NCI-H1417 treated with DMSO at 0.1 percent for 48 hours (cell line): ENCODE measurements at regions not wholly inside any gene's neighbourhood (a gene's known extent, or its start where the extent isn't known, plus 50 kb on each side); places are given as distances from the start of the nearest gene placed in this dataset.
"Not testable (repeated sequence)": the region's sequence is repeated elsewhere in the genome, so short reads cannot be mapped to it uniquely, and the experiment has no call there.

Experiments
- DNase-seq: peaks from one replicate; lab custom pipeline; 2025; lab: John Stamatoyannopoulos, UW

- no peak for DNase-seq
Observed at GRCh38 chr15:79659691-79660090, 227.6 kb downstream of the MINAR1 start.

GRCh38 chr15:79661411-79661810 is 229.3 kb downstream of the MINAR1 start:
- no peak for DNase-seq

GRCh38 chr15:79673416-79674123 is 223.2 kb downstream of the MTHFS start:
- DNase-seq = no peak

- DNase-seq = no peak
Observed at GRCh38 chr15:79674124-79674465, 222.7 kb downstream of the MTHFS start.

- DNase-seq = no peak
Observed at GRCh38 chr15:79675982-79676381, 220.8 kb downstream of the MTHFS start.

GRCh38 chr15:79676621-79677020 is 220.2 kb downstream of the MTHFS start:
- no peak for DNase-seq

GRCh38 chr15:79677241-79677640 is 219.6 kb downstream of the MTHFS start:
- DNase-seq = no peak

- DNase-seq = no peak
Observed at GRCh38 chr15:79678032-79678701, 218.6 kb downstream of the MTHFS start.

- no peak for DNase-seq
Observed at GRCh38 chr15:79680720-79681119, 216.1 kb downstream of the MTHFS start.

- no peak for DNase-seq
Observed at GRCh38 chr15:79682285-79682684, 214.5 kb downstream of the MTHFS start.

GRCh38 chr15:79682851-79683288 is 213.9 kb downstream of the MTHFS start:
- DNase-seq = no peak

- no peak for DNase-seq
Observed at GRCh38 chr15:79689030-79689429, 207.8 kb downstream of the MTHFS start.

- DNase-seq = no peak
Observed at GRCh38 chr15:79700951-79701480, 195.8 kb downstream of the MTHFS start.

GRCh38 chr15:79702621-79703020 is 194.2 kb downstream of the MTHFS start:
- no peak for DNase-seq

GRCh38 chr15:79721256-79721655 is 175.6 kb downstream of the MTHFS start:
- DNase-seq = no peak

GRCh38 chr15:79724312-79724711 is 172.5 kb downstream of the MTHFS start:
- no peak for DNase-seq

- no peak for DNase-seq
Observed at GRCh38 chr15:79724804-79725203, 172.0 kb downstream of the MTHFS start.

GRCh38 chr15:79728867-79729266 is 167.9 kb downstream of the MTHFS start:
- no peak for DNase-seq

GRCh38 chr15:79736435-79737000 is 160.3 kb downstream of the MTHFS start:
- DNase-seq = no peak

GRCh38 chr15:79738143-79738542 is 158.7 kb downstream of the MTHFS start:
- no peak for DNase-seq

- no peak for DNase-seq
Observed at GRCh38 chr15:79740561-79740960, 156.3 kb downstream of the MTHFS start.

- DNase-seq = no peak
Observed at GRCh38 chr15:79743032-79743431, 153.8 kb downstream of the MTHFS start.

GRCh38 chr15:79744485-79744884 is 152.3 kb downstream of the MTHFS start:
- DNase-seq = not testable (repeated sequence)
